CD14-positive monocyte (primary cell): ENCODE measurements at regions not wholly inside any gene's neighbourhood (a gene's known extent, or its start where the extent isn't known, plus 50 kb on each side); places are given as distances from the start of the nearest gene placed in this dataset.

Experiments used
- DNase-seq, 3 donors: peaks; one replicate each; pipeline ENCODE4 v3.0.0-alpha.2; 2011 to 2022
- H2AFZ ChIP-seq: 2 replicates; pipeline ENCODE4 v1.6.0; 2012; ENCODE audit warnings: mild to moderate bottlenecking, low read depth, low read length, inconsistent platforms; ENCODE audit not compliant: insufficient read depth, poor library complexity, severe bottlenecking
- H3K27ac ChIP-seq, 2 donors: 1 replicate in 1 of 2; 2 replicates in 1 of 2; pipeline ENCODE4 v1.5.1; 2012 to 2013; ENCODE audit warnings: low read length in 2 of 2, control low read depth in 1 of 2, inconsistent platforms in 1 of 2, low read depth in 1 of 2, mild to moderate bottlenecking in 1 of 2
- H3K27me3 ChIP-seq, 2 donors: one replicate each; pipeline versions ENCODE4 v1.6.0 to v1.6.1; 2011 to 2013; ENCODE audit warnings: low read length in 2 of 2; ENCODE audit not compliant: control insufficient read depth in 2 of 2, insufficient read depth in 2 of 2
- H3K36me3 ChIP-seq, 2 donors: replicated peaks in 1 of 2; 1 replicate in 1 of 2; 2 replicates in 1 of 2; pipeline versions ENCODE4 v1.5.1 to v1.6.1; 2012 to 2013; ENCODE audit warnings: low read length in 2 of 2, control low read depth in 1 of 2, inconsistent platforms in 1 of 2, mild to moderate bottlenecking in 1 of 2; ENCODE audit not compliant: insufficient read depth in 2 of 2, control insufficient read depth in 1 of 2
- H3K4me1 ChIP-seq, 2 donors: 1 replicate in 1 of 2; 2 replicates in 1 of 2; pipeline versions ENCODE4 v1.5.1 to v1.6.1; 2012 to 2013; ENCODE audit warnings: low read length in 2 of 2, control low read depth in 1 of 2, inconsistent platforms in 1 of 2, mild to moderate bottlenecking in 1 of 2, moderate library complexity in 1 of 2; ENCODE audit not compliant: insufficient read depth in 2 of 2, control insufficient read depth in 1 of 2
- H3K4me2 ChIP-seq: replicated peaks from 2 replicates; pipeline ENCODE3; 2012; ENCODE audit warnings: low read length, moderate library complexity, mild to moderate bottlenecking; ENCODE audit not compliant: poor library complexity, severe bottlenecking; ENCODE audit errors: extremely low read depth
- H3K4me3 ChIP-seq, 3 experiments: fragments of 200-600 bp in 1 of 3; sonication (generic) in 1 of 3; replicated peaks in 1 of 3; 1 replicate in 2 of 3; 2 replicates in 1 of 3; pipeline ENCODE4 v1.5.1; 2011 to 2013; ENCODE audit warnings: low read length in 3 of 3, mild to moderate bottlenecking in 3 of 3, control low read depth in 2 of 3, low read depth in 2 of 3, inconsistent platforms in 1 of 3, moderate library complexity in 1 of 3
- H3K79me2 ChIP-seq: 2 replicates; pipeline ENCODE4 v1.6.0; 2012; ENCODE audit warnings: mild to moderate bottlenecking, control low read depth, inconsistent platforms, low read length, moderate library complexity; ENCODE audit not compliant: insufficient read depth
- H3K9ac ChIP-seq: 2 replicates; pipeline ENCODE4 v1.6.0; 2017; ENCODE audit warnings: low read length, mild to moderate bottlenecking; ENCODE audit not compliant: insufficient read depth, poor library complexity, severe bottlenecking
- H3K9me3 ChIP-seq, 2 donors: replicated peaks in 1 of 2; 1 replicate in 1 of 2; 2 replicates in 1 of 2; pipeline versions ENCODE4 v1.5.1 to v1.6.1; 2012 to 2013; ENCODE audit warnings: low read length in 2 of 2, control low read depth in 1 of 2; ENCODE audit not compliant: control insufficient read depth in 1 of 2, insufficient read depth in 1 of 2
- H4K20me1 ChIP-seq: 2 replicates; pipeline ENCODE4 v1.6.0; 2012; ENCODE audit warnings: mild to moderate bottlenecking, low read length, control low read depth, moderate library complexity; ENCODE audit not compliant: insufficient read depth
- H3K27ac Mint-ChIP-seq, 7 donors: one replicate each; pipeline ENCODE4 v1.8.0; 2020; ENCODE audit warnings: mild to moderate bottlenecking in 7 of 7, mixed read lengths in 7 of 7, moderate library complexity in 6 of 7, inconsistent platforms in 2 of 7
- H3K27me3 Mint-ChIP-seq, 3 donors: one replicate each; pipeline ENCODE4 v1.8.0; 2021 to 2022; ENCODE audit warnings: low read depth in 3 of 3, mild to moderate bottlenecking in 3 of 3, mixed read lengths in 3 of 3, moderate library complexity in 3 of 3, inconsistent platforms in 1 of 3
- H3K36me3 Mint-ChIP-seq, 2 donors: one replicate each; pipeline ENCODE4 v1.8.0; 2020; ENCODE audit warnings: mixed read lengths in 2 of 2, inconsistent platforms in 1 of 2, mild to moderate bottlenecking in 1 of 2
- H3K4me1 Mint-ChIP-seq: one replicate; pipeline ENCODE4 v1.8.0; 2020; ENCODE audit warnings: mild to moderate bottlenecking, mixed read lengths
- H3K4me3 Mint-ChIP-seq, 2 donors: one replicate each; pipeline ENCODE4 v1.8.0; 2020; ENCODE audit warnings: mild to moderate bottlenecking in 2 of 2, mixed read lengths in 2 of 2, moderate library complexity in 1 of 2
- H3K9me3 Mint-ChIP-seq, 7 donors: one replicate each; pipeline ENCODE4 v1.8.0; 2020 to 2022; ENCODE audit warnings: mixed read lengths in 7 of 7, mild to moderate bottlenecking in 6 of 7, moderate library complexity in 6 of 7, inconsistent platforms in 2 of 7
- CTCF ChIP-seq: fragments of 200-600 bp; IDR thresholded peaks from one replicate; pipeline ENCODE4 v1.8.0; 2022; ENCODE audit warnings: antibody characterized with exemption, mild to moderate bottlenecking
- WGBS: methylation state at CpG from one replicate; pipeline ENCODE4 v1.1.5; 2013; ENCODE audit warnings: missing lambda C conversion rate; ENCODE audit not compliant: insufficient coverage; 5-methylcytosine and 5-hydroxymethylcytosine counted together
- intact Hi-C, 2 donors: fragments of 100-400 bp; cut with micrococcal nuclease; formaldehyde crosslinking; loops; one replicate each; pipeline versions ENCODE4 v1.15.0 to v1.15.1; 2023

- no peak for DNase-seq
- no peak overlapping the region for H3K9ac ChIP-seq
- no peak overlapping the region for H3K27ac Mint-ChIP-seq
- no peaks in the 10 kb centered on the region for H4K20me1 ChIP-seq
- no CpG with 5 or more reads among the region's 1 CpG for WGBS
- H3K4me1 Mint-ChIP-seq, result no peaks in the 10 kb centered on the region
- no peak overlapping the region for H3K27ac ChIP-seq
- no peaks in the 10 kb centered on the region for H3K79me2 ChIP-seq
- peaks cover 3 to 14% (median 6%) of the 10 kb centered on the region in 7 donors for H3K9me3 Mint-ChIP-seq
- peaks cover 3 to 5% of the 10 kb centered on the region in 2 donors for H3K9me3 ChIP-seq
- no peak overlapping the region for H3K4me2 ChIP-seq
- no peak overlapping the region for H2AFZ ChIP-seq
- intact Hi-C loops, result no loop called here
- no peaks in the 10 kb centered on the region for H3K4me1 ChIP-seq
- H3K36me3 Mint-ChIP-seq, result no peaks in the 10 kb centered on the region
- no peaks in the 10 kb centered on the region for H3K36me3 ChIP-seq
- TF ChIP-seq CTCF, result no peak
- H3K27me3 ChIP-seq, result no peaks in the 10 kb centered on the region
- H3K4me3 ChIP-seq, result no peak overlapping the region
- H3K27me3 Mint-ChIP-seq, result no peaks in the 10 kb centered on the region
- no peak overlapping the region for H3K4me3 Mint-ChIP-seq
These were observed 930.5 kb upstream of the MIR17HG start for GRCh38 chr13:90416938-90417337.

- Histone ChIP-seq H3K4me3 (no peak overlapping the region), H4K20me1 (no peaks in the 10 kb centered on the region), H3K4me1 (no peaks in the 10 kb centered on the region), H3K79me2 (no peaks in the 10 kb centered on the region), H3K4me2 (no peak overlapping the region), H2AFZ (no peak overlapping the region), H3K36me3 (no peaks in the 10 kb centered on the region), H3K9me3 (peaks cover 3 to 5% of the 10 kb centered on the region in 2 donors), H3K27me3 (no peaks in the 10 kb centered on the region), H3K9ac (no peak overlapping the region), H3K27ac (no peak overlapping the region)
- intact Hi-C loops, result no loop called here
- no CpG with 5 or more reads among the region's 2 CpGs for WGBS
- Mint-ChIP-seq H3K27ac (no peak overlapping the region), H3K9me3 (peaks cover 3 to 14% (median 6%) of the 10 kb centered on the region in 7 donors), H3K4me3 (no peak overlapping the region), H3K4me1 (no peaks in the 10 kb centered on the region), H3K36me3 (no peaks in the 10 kb centered on the region), H3K27me3 (no peaks in the 10 kb centered on the region)
- no peak for TF ChIP-seq CTCF
- DNase-seq, result no peak
These were observed 926.8 kb upstream of the MIR17HG start for GRCh38 chr13:90420683-90421082.
